Gastroesophageal sphincter (tissue), 3 donors: ENCODE measurements at regions not wholly inside any gene's neighbourhood (a gene's known extent, or its start where the extent isn't known, plus 50 kb on each side); places are given as distances from the start of the nearest gene placed in this dataset.

Experiments
- EP300 ChIP-seq: sonication (generic); formaldehyde crosslinking; IDR thresholded peaks from one replicate; pipeline ENCODE4 v1.6.1; 2017; ENCODE audit warnings: antibody characterized with exemption, mild to moderate bottlenecking
- POLR2A ChIP-seq, 2 donors: fragments of 450-650 bp; IDR thresholded peaks; one replicate each; pipeline ENCODE4 v1.6.1; 2017; ENCODE audit warnings: antibody characterized with exemption in 2 of 2, mild to moderate bottlenecking in 2 of 2, moderate library complexity in 1 of 2
- POLR2AphosphoS5 ChIP-seq: sonication (generic); formaldehyde crosslinking; IDR thresholded peaks from one replicate; pipeline ENCODE4 v1.6.1; 2017; ENCODE audit warnings: antibody characterized with exemption
- TF ChIP-seq, protein P1 (sequence below), 4 experiments: fragments of 200-600 bp in 2 of 4; fragments of 450-650 bp in 2 of 4; sonication (generic) in 1 of 4; IDR thresholded peaks; one replicate each; pipeline ENCODE4 v1.5.1; 2017 to 2019; ENCODE audit warnings: antibody characterized with exemption in 4 of 4, mild to moderate bottlenecking in 2 of 4, moderate library complexity in 2 of 4

DNA sequence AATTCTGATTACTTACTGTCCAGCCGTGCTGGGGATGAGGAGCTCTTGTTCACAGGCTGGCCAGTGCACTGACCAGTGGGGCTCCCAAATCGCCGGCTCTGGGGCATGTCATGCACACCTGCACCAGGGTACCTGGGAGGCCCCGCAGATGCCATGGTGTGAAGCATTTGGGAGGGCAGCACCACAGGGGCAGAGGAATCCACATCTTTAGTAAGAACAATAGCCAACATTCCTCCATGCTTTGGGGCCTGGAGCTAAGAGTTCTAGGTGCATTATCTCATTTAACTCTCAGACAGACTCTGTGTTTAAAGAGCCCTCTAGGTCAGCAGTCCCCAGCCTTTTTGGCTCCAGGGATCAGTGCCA, 104.2 kb downstream of the ACKR3 start:
- TF ChIP-seq, protein P1, sequence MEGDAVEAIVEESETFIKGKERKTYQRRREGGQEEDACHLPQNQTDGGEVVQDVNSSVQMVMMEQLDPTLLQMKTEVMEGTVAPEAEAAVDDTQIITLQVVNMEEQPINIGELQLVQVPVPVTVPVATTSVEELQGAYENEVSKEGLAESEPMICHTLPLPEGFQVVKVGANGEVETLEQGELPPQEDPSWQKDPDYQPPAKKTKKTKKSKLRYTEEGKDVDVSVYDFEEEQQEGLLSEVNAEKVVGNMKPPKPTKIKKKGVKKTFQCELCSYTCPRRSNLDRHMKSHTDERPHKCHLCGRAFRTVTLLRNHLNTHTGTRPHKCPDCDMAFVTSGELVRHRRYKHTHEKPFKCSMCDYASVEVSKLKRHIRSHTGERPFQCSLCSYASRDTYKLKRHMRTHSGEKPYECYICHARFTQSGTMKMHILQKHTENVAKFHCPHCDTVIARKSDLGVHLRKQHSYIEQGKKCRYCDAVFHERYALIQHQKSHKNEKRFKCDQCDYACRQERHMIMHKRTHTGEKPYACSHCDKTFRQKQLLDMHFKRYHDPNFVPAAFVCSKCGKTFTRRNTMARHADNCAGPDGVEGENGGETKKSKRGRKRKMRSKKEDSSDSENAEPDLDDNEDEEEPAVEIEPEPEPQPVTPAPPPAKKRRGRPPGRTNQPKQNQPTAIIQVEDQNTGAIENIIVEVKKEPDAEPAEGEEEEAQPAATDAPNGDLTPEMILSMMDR (IDR thresholded peaks at IDR 0.05): no peak
- TF ChIP-seq POLR2AphosphoS5: no peak
- TF ChIP-seq EP300: no peak
- no peak for TF ChIP-seq POLR2A (IDR thresholded peaks at IDR 0.05)
